SH-SY5Y (cell line): ENCODE measurements at regions not wholly inside any gene's neighbourhood (a gene's known extent, or its start where the extent isn't known, plus 50 kb on each side); places are given as distances from the start of the nearest gene placed in this dataset.

Source experiments
- GATA2 ChIP-seq: IDR thresholded peaks from 2 replicates; pipeline ENCODE4 v1.6.1; 2011; ENCODE audit warnings: mild to moderate bottlenecking, low read depth, low read length
- GATA3 ChIP-seq: IDR thresholded peaks from 2 replicates; pipeline ENCODE4 v1.6.1; 2011; ENCODE audit warnings: low read depth, mild to moderate bottlenecking, low read length, moderate library complexity

GRCh38 chr11:109229682-109230081 is 192.3 kb upstream of the C11orf87 start:
- TF ChIP-seq GATA3 (no peak), GATA2 (no peak)
